GM18505 (cell line): ENCODE measurements at regions not wholly inside any gene's neighbourhood (a gene's known extent, or its start where the extent isn't known, plus 50 kb on each side); places are given as distances from the start of the nearest gene placed in this dataset.
"Not testable (repeated sequence)": the region's sequence is repeated elsewhere in the genome, so short reads cannot be mapped to it uniquely, and the experiment has no call there.

Source experiments
- ATAC-seq: cut with Tn5 transposase; IDR thresholded peaks from one replicate; pipeline ENCODE4 v1.9.1; 2021; ENCODE audit not compliant: unreplicated experiment
- POLR2A ChIP-seq: IDR thresholded peaks from 4 replicates; pipeline ENCODE4 v1.6.1; 2011; ENCODE audit warnings: borderline replicate concordance; ENCODE audit not compliant: insufficient read depth, insufficient read length; ENCODE audit errors: extremely low read depth

GRCh38 chr3:95511828-95512227 lies 1302.6 kb upstream of the EPHA6 start:
- TF ChIP-seq POLR2A = no peak
- ATAC-seq = no peak

GRCh38 chr3:95514260-95514659 lies 1300.1 kb upstream of the EPHA6 start:
- TF ChIP-seq POLR2A = no peak
- no peak for ATAC-seq

- no peak for ATAC-seq
- TF ChIP-seq POLR2A = no peak
Measured at GRCh38 chr3:95521396-95521795, 1293.0 kb upstream of the EPHA6 start.

GRCh38 chr3:95522449-95522848 lies 1291.9 kb upstream of the EPHA6 start:
- no peak for ATAC-seq
- no peak for TF ChIP-seq POLR2A

- ATAC-seq = no peak
- no peak for TF ChIP-seq POLR2A
Measured at GRCh38 chr3:95539950-95540483, 1274.4 kb upstream of the EPHA6 start.

- TF ChIP-seq POLR2A = no peak
- ATAC-seq = no peak
Measured at GRCh38 chr3:95565502-95565901, 1248.9 kb upstream of the EPHA6 start.

GRCh38 chr3:95567346-95567745 lies 1247.0 kb upstream of the EPHA6 start:
- TF ChIP-seq POLR2A = no peak
- ATAC-seq = peak; percentile 66

- no peak for TF ChIP-seq POLR2A
- no peak for ATAC-seq
Measured at GRCh38 chr3:95586754-95587153, 1227.6 kb upstream of the EPHA6 start.

GRCh38 chr3:95587641-95588040 lies 1226.8 kb upstream of the EPHA6 start:
- not testable (repeated sequence) for ATAC-seq

- ATAC-seq = no peak
- no peak for TF ChIP-seq POLR2A
Measured at GRCh38 chr3:95588473-95588872, 1225.9 kb upstream of the EPHA6 start.

GRCh38 chr3:95595416-95596075 lies 1218.8 kb upstream of the EPHA6 start:
- no peak for ATAC-seq
- no peak for TF ChIP-seq POLR2A

- no peak for TF ChIP-seq POLR2A
Measured at GRCh38 chr3:95607926-95608325, 1206.5 kb upstream of the EPHA6 start.

GRCh38 chr3:95609411-95609810 lies 1205.0 kb upstream of the EPHA6 start:
- no peak for ATAC-seq
- no peak for TF ChIP-seq POLR2A

More at GRCh38 chr3:95607926-95608325, 1206.5 kb upstream of the EPHA6 start:
- no peak for ATAC-seq

GRCh38 chr3:95612611-95613010 lies 1201.8 kb upstream of the EPHA6 start:
- ATAC-seq = no peak
- TF ChIP-seq POLR2A = no peak

- no peak for TF ChIP-seq POLR2A
Measured at GRCh38 chr3:95613993-95614392, 1200.4 kb upstream of the EPHA6 start.

More at GRCh38 chr3:95613993-95614392, 1200.4 kb upstream of the EPHA6 start:
- ATAC-seq = no peak
